ENCODE measurements at regions not wholly inside any gene's neighbourhood (a gene's known extent, or its start where the extent isn't known, plus 50 kb on each side); places are given as distances from the start of the nearest gene placed in this dataset.

GRCh38 chrX:95071052-95071451 is 1397.0 kb downstream of the FAM133A start:
- FAIRE-seq (no peak), DNase-seq (ENCODE audit: insufficient read length, low spot score) (no peak)

GRCh38 chrX:95071621-95072020 is 1397.6 kb downstream of the FAM133A start:
- DNase-seq (ENCODE audit: insufficient read length, low spot score) (no peak), FAIRE-seq (no peak)
- TF ChIP-seq POU2F2 (IDR thresholded peaks at IDR 0.05; ENCODE audit: low read depth, low read length) (no peak), POLR2A (IDR thresholded peaks at IDR 0.05; ENCODE audit: low read depth, low read length) (no peak), PAX5 (IDR thresholded peaks at IDR 0.05; ENCODE audit: insufficient read depth, low read length, severe bottlenecking) (no peak), POLR2AphosphoS5 (IDR thresholded peaks at IDR 0.05; ENCODE audit: low read depth, low read length) (no peak), SPI1 (IDR thresholded peaks at IDR 0.05; ENCODE audit: low read depth, low read length) (no peak), TAF1 (IDR thresholded peaks at IDR 0.05; ENCODE audit: low read depth, low read length) (no peak)

More at GRCh38 chrX:95071052-95071451, 1397.0 kb downstream of the FAM133A start:
- no peak for TF ChIP-seq POLR2AphosphoS5 (IDR thresholded peaks at IDR 0.05; ENCODE audit: low read depth, low read length)
- TF ChIP-seq POU2F2 (IDR thresholded peaks at IDR 0.05; ENCODE audit: low read depth, low read length): no peak
- no peak for TF ChIP-seq POLR2A (IDR thresholded peaks at IDR 0.05; ENCODE audit: low read depth, low read length)
- no peak for TF ChIP-seq PAX5 (IDR thresholded peaks at IDR 0.05; ENCODE audit: insufficient read depth, low read length, severe bottlenecking)
- TF ChIP-seq TAF1 (IDR thresholded peaks at IDR 0.05; ENCODE audit: low read depth, low read length): no peak
- no peak for TF ChIP-seq SPI1 (IDR thresholded peaks at IDR 0.05; ENCODE audit: low read depth, low read length)

GRCh38 chrX:95076449-95076848 is 1402.4 kb downstream of the FAM133A start:
- DNase-seq (ENCODE audit: insufficient read length, low spot score): no peak
- TF ChIP-seq POLR2A (IDR thresholded peaks at IDR 0.05; ENCODE audit: low read depth, low read length) (no peak), POU2F2 (IDR thresholded peaks at IDR 0.05; ENCODE audit: low read depth, low read length) (no peak), POLR2AphosphoS5 (IDR thresholded peaks at IDR 0.05; ENCODE audit: low read depth, low read length) (no peak), SPI1 (IDR thresholded peaks at IDR 0.05; ENCODE audit: low read depth, low read length) (no peak), TAF1 (IDR thresholded peaks at IDR 0.05; ENCODE audit: low read depth, low read length) (no peak), PAX5 (IDR thresholded peaks at IDR 0.05; ENCODE audit: insufficient read depth, low read length, severe bottlenecking) (no peak)
- no peak for FAIRE-seq

GRCh38 chrX:95101851-95102390 is 1427.9 kb downstream of the FAM133A start:
- TF ChIP-seq POLR2A (IDR thresholded peaks at IDR 0.05; ENCODE audit: low read depth, low read length): no peak
- no peak for TF ChIP-seq TAF1 (IDR thresholded peaks at IDR 0.05; ENCODE audit: low read depth, low read length)
- no peak for TF ChIP-seq POLR2AphosphoS5 (IDR thresholded peaks at IDR 0.05; ENCODE audit: low read depth, low read length)
- FAIRE-seq (no peak), DNase-seq (ENCODE audit: insufficient read length, low spot score) (no peak)

- FAIRE-seq (no peak), DNase-seq (ENCODE audit: insufficient read length, low spot score) (no peak)
- TF ChIP-seq POLR2A (IDR thresholded peaks at IDR 0.05; ENCODE audit: low read depth, low read length) (no peak), POU2F2 (IDR thresholded peaks at IDR 0.05; ENCODE audit: low read depth, low read length) (no peak), PAX5 (IDR thresholded peaks at IDR 0.05; ENCODE audit: insufficient read depth, low read length, severe bottlenecking) (no peak), POLR2AphosphoS5 (IDR thresholded peaks at IDR 0.05; ENCODE audit: low read depth, low read length) (no peak), TAF1 (IDR thresholded peaks at IDR 0.05; ENCODE audit: low read depth, low read length) (no peak), SPI1 (IDR thresholded peaks at IDR 0.05; ENCODE audit: low read depth, low read length) (no peak)
Measured at GRCh38 chrX:95117556-95117955, 1443.5 kb downstream of the FAM133A start.

GRCh38 chrX:95145848-95146490 is 1472.0 kb downstream of the FAM133A start:
- FAIRE-seq (no peak), DNase-seq (ENCODE audit: insufficient read length, low spot score) (no peak)
- no peak for TF ChIP-seq POLR2A (IDR thresholded peaks at IDR 0.05; ENCODE audit: low read depth, low read length)
- no peak for TF ChIP-seq PAX5 (IDR thresholded peaks at IDR 0.05; ENCODE audit: insufficient read depth, low read length, severe bottlenecking)
- TF ChIP-seq SPI1 (IDR thresholded peaks at IDR 0.05; ENCODE audit: low read depth, low read length): no peak
- no peak for TF ChIP-seq POU2F2 (IDR thresholded peaks at IDR 0.05; ENCODE audit: low read depth, low read length)
- TF ChIP-seq TAF1 (IDR thresholded peaks at IDR 0.05; ENCODE audit: low read depth, low read length): no peak
- TF ChIP-seq POLR2AphosphoS5 (IDR thresholded peaks at IDR 0.05; ENCODE audit: low read depth, low read length): no peak

- no peak for DNase-seq (ENCODE audit: insufficient read length, low spot score)
- FAIRE-seq: no peak
- TF ChIP-seq TAF1 (IDR thresholded peaks at IDR 0.05; ENCODE audit: low read depth, low read length): no peak
- TF ChIP-seq POLR2AphosphoS5 (IDR thresholded peaks at IDR 0.05; ENCODE audit: low read depth, low read length): no peak
- TF ChIP-seq POLR2A (IDR thresholded peaks at IDR 0.05; ENCODE audit: low read depth, low read length): no peak
- TF ChIP-seq SPI1 (IDR thresholded peaks at IDR 0.05; ENCODE audit: low read depth, low read length): no peak
- TF ChIP-seq PAX5 (IDR thresholded peaks at IDR 0.05; ENCODE audit: insufficient read depth, low read length, severe bottlenecking): no peak
- TF ChIP-seq POU2F2 (IDR thresholded peaks at IDR 0.05; ENCODE audit: low read depth, low read length): no peak
Measured at GRCh38 chrX:95152810-95153209, 1478.8 kb downstream of the FAM133A start.

GRCh38 chrX:95156566-95156965 is 1482.6 kb downstream of the FAM133A start:
- no peak for DNase-seq (ENCODE audit: insufficient read length, low spot score)
- FAIRE-seq: no peak
- no peak for TF ChIP-seq POU2F2 (IDR thresholded peaks at IDR 0.05; ENCODE audit: low read depth, low read length)
